GM12873 (cell line): ENCODE measurements at regions not wholly inside any gene's neighbourhood (a gene's known extent, or its start where the extent isn't known, plus 50 kb on each side); places are given as distances from the start of the nearest gene placed in this dataset.

Experiments
- CTCF ChIP-seq: IDR thresholded peaks from 2 replicates; pipeline ENCODE4 v1.5.1; 2012; ENCODE audit warnings: low read depth, mild to moderate bottlenecking, moderate library complexity, low read length, control low read depth; ENCODE audit not compliant: insufficient read depth; ENCODE audit errors: missing control alignments

DNA sequence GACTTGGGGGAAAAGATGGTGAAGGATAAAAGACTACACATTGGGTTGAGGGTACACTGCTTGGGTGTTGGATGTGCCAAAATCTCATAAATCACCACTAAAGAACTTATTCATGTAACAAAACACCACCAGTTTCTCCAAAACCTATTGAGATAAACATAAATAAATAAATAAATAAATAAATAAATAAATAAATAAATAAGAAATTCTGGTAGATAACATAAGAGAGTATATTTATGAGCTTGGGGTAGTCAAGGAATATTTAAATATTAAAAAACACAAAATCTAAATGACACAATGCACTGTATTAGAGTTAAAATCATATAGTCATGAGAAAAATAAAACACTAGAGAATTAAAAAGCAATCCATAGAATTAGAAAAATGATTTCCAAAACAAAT is 333.5 kb upstream of the NRG3 start:
- TF ChIP-seq CTCF = no peak

GRCh38 chr10:81546243-81546642 is 328.8 kb upstream of the NRG3 start:
- no peak for TF ChIP-seq CTCF

- TF ChIP-seq CTCF = no peak
Observed at GRCh38 chr10:81548160-81548559, 326.8 kb upstream of the NRG3 start.

- TF ChIP-seq CTCF = no peak
Observed at GRCh38 chr10:81564143-81564542, 310.9 kb upstream of the NRG3 start.

GRCh38 chr10:81569488-81569887 is 305.5 kb upstream of the NRG3 start:
- no peak for TF ChIP-seq CTCF

DNA sequence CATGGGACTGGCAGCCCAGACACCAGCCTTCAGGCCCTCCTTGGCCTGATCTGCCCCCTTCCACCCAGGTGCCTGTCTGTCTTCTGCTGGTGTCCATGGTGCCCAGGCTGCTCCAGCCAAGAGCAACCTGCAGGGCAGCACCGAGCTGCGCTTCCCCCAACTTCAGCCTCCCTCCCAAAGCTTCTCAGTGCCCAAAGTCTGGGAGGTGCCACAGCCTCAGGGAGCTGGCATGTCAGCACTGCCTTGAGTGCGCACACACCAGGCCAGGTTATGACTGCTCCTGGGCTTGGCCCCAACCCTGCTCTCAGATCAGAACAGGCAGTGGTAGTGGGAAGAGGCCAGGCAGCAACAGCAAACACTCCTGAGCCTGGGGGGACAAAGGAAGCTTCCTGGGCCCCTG is 304.6 kb upstream of the NRG3 start:
- no peak for TF ChIP-seq CTCF

- TF ChIP-seq CTCF = no peak
Observed at GRCh38 chr10:81570878-81571794, 303.9 kb upstream of the NRG3 start.
